HEK293 (cell line): ENCODE measurements at regions not wholly inside any gene's neighbourhood (a gene's known extent, or its start where the extent isn't known, plus 50 kb on each side); places are given as distances from the start of the nearest gene placed in this dataset.
"Not testable (repeated sequence)": the region's sequence is repeated elsewhere in the genome, so short reads cannot be mapped to it uniquely, and the experiment has no call there.

Experiments used
- YY1 ChIP-seq: fragments of 450-650 bp; formaldehyde crosslinking; IDR thresholded peaks from 2 replicates; pipeline ENCODE4 v1.5.1; 2018; ENCODE audit warnings: missing biosample characterization, missing genetic modification characterization
- ZNF692 ChIP-seq: fragments of 450-650 bp; formaldehyde crosslinking; IDR thresholded peaks from 2 replicates; pipeline ENCODE4 v1.5.1; 2016; ENCODE audit warnings: missing biosample characterization, missing genetic modification characterization

DNA sequence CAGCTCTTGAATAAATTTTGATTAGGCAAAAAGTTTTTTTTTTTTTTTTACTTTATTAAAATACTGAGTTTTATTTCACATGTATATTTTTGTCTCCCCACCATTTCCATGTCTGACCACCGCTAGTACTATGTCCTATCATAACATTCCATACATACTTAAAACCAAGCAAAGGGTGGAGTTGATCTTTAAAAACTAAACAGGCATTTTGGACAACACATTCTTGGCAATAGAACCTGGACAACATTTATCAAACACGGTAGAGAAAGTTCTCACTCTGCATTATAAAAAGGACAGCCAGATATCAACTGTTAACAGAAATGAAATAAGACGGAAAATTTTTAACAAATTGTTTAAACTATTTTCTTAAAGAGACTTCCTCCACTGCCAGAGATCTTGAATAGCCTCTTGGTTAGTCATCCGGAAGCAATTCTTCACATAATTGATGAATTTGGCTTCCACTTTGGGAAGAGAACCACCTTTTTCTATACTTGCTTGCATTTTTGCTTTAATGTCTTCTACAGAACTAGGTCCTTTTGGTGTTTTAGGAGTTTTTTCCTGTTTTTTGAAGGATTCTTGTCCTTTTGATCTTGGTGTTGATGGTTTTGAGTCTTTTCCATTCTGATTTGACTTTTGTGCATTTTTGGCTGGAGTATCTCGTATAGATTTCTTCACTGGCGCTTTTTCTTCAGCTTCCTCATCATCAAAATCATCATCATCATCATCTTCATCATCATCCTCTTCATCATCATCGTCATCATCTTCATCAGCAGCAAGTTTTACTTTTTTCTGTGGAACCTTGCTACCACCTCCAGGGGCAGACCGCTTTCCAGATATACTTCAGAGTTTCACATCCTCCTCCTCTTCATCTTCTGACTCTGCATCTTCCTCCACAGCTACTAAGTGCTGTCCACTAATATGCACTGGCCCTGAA is 58.7 kb downstream of the POU5F2 start:
- not testable (repeated sequence) for TF ChIP-seq YY1; ZNF692 (tag by site-specific recombination)
